Esophagus squamous epithelium (tissue), 4 donors: ENCODE measurements at regions not wholly inside any gene's neighbourhood (a gene's known extent, or its start where the extent isn't known, plus 50 kb on each side); places are given as distances from the start of the nearest gene placed in this dataset.

Experiments
- POLR2A ChIP-seq, 4 donors: fragments of 450-650 bp; IDR thresholded peaks; one replicate each; pipeline ENCODE4 v1.6.1; 2017; ENCODE audit warnings: antibody characterized with exemption in 4 of 4, mild to moderate bottlenecking in 4 of 4, moderate library complexity in 3 of 4
- TF ChIP-seq, protein P1 (sequence below), 6 experiments: fragments of 450-650 bp in 4 of 6; fragments of 200-600 bp in 2 of 6; sonication (generic) in 2 of 6; IDR thresholded peaks; one replicate each; pipeline ENCODE4 v1.5.1; 2016 to 2019; ENCODE audit warnings: antibody characterized with exemption in 6 of 6, mild to moderate bottlenecking in 4 of 6, moderate library complexity in 4 of 6

GRCh38 chr1:76759950-76760349 is 107.3 kb upstream of the ST6GALNAC5 start:
- TF ChIP-seq, protein P1, sequence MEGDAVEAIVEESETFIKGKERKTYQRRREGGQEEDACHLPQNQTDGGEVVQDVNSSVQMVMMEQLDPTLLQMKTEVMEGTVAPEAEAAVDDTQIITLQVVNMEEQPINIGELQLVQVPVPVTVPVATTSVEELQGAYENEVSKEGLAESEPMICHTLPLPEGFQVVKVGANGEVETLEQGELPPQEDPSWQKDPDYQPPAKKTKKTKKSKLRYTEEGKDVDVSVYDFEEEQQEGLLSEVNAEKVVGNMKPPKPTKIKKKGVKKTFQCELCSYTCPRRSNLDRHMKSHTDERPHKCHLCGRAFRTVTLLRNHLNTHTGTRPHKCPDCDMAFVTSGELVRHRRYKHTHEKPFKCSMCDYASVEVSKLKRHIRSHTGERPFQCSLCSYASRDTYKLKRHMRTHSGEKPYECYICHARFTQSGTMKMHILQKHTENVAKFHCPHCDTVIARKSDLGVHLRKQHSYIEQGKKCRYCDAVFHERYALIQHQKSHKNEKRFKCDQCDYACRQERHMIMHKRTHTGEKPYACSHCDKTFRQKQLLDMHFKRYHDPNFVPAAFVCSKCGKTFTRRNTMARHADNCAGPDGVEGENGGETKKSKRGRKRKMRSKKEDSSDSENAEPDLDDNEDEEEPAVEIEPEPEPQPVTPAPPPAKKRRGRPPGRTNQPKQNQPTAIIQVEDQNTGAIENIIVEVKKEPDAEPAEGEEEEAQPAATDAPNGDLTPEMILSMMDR (IDR thresholded peaks at IDR 0.05), result no peak
- TF ChIP-seq POLR2A (IDR thresholded peaks at IDR 0.05), result no peak
